IMR-90 (cell line): ENCODE measurements at regions not wholly inside any gene's neighbourhood (a gene's known extent, or its start where the extent isn't known, plus 50 kb on each side); places are given as distances from the start of the nearest gene placed in this dataset.

Experiments
- ATAC-seq: fragments of 200-7000 bp; cut with Tn5 transposase; 2 replicates; pipeline ENCODE4 v1.9.1; 2020; ENCODE audit warnings: low read depth, mild to moderate bottlenecking, moderate library complexity
- BruUV-seq: library from RNA; stranded (reverse); fragments of 400-500 nt; replicated peaks from 2 replicates; lab custom pipeline; 2021; lab: Mats Ljungman, UMichigan
- CTCF ChIA-PET: fragments of 300-600 bp; formaldehyde crosslinking; extraction: SDS; loops from one replicate; lab custom pipeline; 2021; ENCODE audit warnings: antibody characterized with exemption; lab: Yijun Ruan, JAX
- POLR2A ChIA-PET: fragments of 300-600 bp; sonication (Branson Sonifier 250); formaldehyde crosslinking; loops from one replicate; lab custom pipeline; 2022; ENCODE audit warnings: antibody characterized with exemption; ENCODE audit not compliant: unreplicated experiment; lab: Charles Lee
- DNase-seq: peaks from one replicate; pipeline ENCODE4 v3.0.0; 2013
- H2AFZ ChIP-seq: replicated peaks from 2 replicates; pipeline ENCODE3; 2013; ENCODE audit warnings: low read length, mild to moderate bottlenecking; ENCODE audit not compliant: poor library complexity
- H2AK5ac ChIP-seq: 2 replicates; pipeline ENCODE4 v1.6.1; 2013; ENCODE audit warnings: low read depth, low read length, inconsistent platforms
- H2AK9ac ChIP-seq: replicated peaks from 2 replicates; pipeline ENCODE3; 2013; ENCODE audit warnings: mild to moderate bottlenecking, low read depth, low read length, moderate library complexity; ENCODE audit not compliant: poor library complexity
- H2BK120ac ChIP-seq: 2 replicates; pipeline ENCODE4 v1.6.1; 2013; ENCODE audit warnings: low read depth, low read length, inconsistent platforms
- H2BK15ac ChIP-seq: 3 replicates; pipeline ENCODE4 v1.6.1; 2013; ENCODE audit warnings: low read depth, low read length, inconsistent platforms
- H2BK20ac ChIP-seq: 2 replicates; pipeline ENCODE4 v1.6.1; 2013; ENCODE audit warnings: low read depth, mild to moderate bottlenecking, inconsistent platforms, low read length, moderate library complexity
- H2BK5ac ChIP-seq: 2 replicates; pipeline ENCODE4 v1.6.1; 2013; ENCODE audit warnings: mild to moderate bottlenecking, low read depth, low read length, inconsistent platforms; ENCODE audit not compliant: poor library complexity, severe bottlenecking
- H3K14ac ChIP-seq: replicated peaks from 2 replicates; pipeline ENCODE4 v1.6.1; 2013; ENCODE audit warnings: low read depth, low read length, inconsistent platforms
- H3K18ac ChIP-seq: 2 replicates; pipeline ENCODE4 v1.6.1; 2013; ENCODE audit warnings: low read depth, low read length, control low read depth
- H3K23ac ChIP-seq: 2 replicates; pipeline ENCODE4 v1.6.1; 2013; ENCODE audit warnings: low read depth, low read length, inconsistent platforms
- H3K27ac ChIP-seq: 2 replicates; pipeline ENCODE4 v1.5.1; 2013; ENCODE audit warnings: mild to moderate bottlenecking, control low read depth, low read length; ENCODE audit not compliant: insufficient read depth
- H3K27me3 ChIP-seq: 2 replicates; pipeline ENCODE4 v1.6.1; 2013; ENCODE audit warnings: low read length; ENCODE audit not compliant: control insufficient read depth, insufficient read depth
- H3K36me3 ChIP-seq: 2 replicates; pipeline ENCODE4 v1.6.1; 2013; ENCODE audit warnings: low read length, mixed read lengths; ENCODE audit not compliant: control insufficient read depth, insufficient read depth
- H3K4ac ChIP-seq: 2 replicates; pipeline ENCODE4 v1.6.1; 2013; ENCODE audit warnings: low read depth, low read length, inconsistent platforms
- H3K4me1 ChIP-seq: 2 replicates; pipeline ENCODE4 v1.6.1; 2013; ENCODE audit warnings: low read length, mixed read lengths; ENCODE audit not compliant: control insufficient read depth, insufficient read depth
- H3K4me2 ChIP-seq: 2 replicates; pipeline ENCODE4 v1.6.1; 2013; ENCODE audit warnings: low read depth, mild to moderate bottlenecking, control low read depth, low read length, moderate library complexity
- H3K4me3 ChIP-seq: 2 replicates; pipeline ENCODE4 v1.5.1; 2013; ENCODE audit warnings: low read depth, mild to moderate bottlenecking, control low read depth, low read length, moderate library complexity; ENCODE audit not compliant: insufficient read depth
- H3K56ac ChIP-seq: 2 replicates; pipeline ENCODE4 v1.6.1; 2013; ENCODE audit warnings: low read length, inconsistent platforms; ENCODE audit not compliant: insufficient read depth; ENCODE audit errors: extremely low read depth
- H3K79me1 ChIP-seq, 2 experiments: 2 replicates each; pipeline ENCODE4 v1.6.1; 2013; ENCODE audit warnings: low read length in 2 of 2, inconsistent platforms in 1 of 2, low read depth in 1 of 2
- H3K9ac ChIP-seq: 2 replicates; pipeline ENCODE4 v1.6.1; 2013; ENCODE audit warnings: low read depth, low read length, control low read depth
- H3K9me1 ChIP-seq: 2 replicates; pipeline ENCODE4 v1.6.1; 2013; ENCODE audit warnings: low read length, inconsistent platforms; ENCODE audit not compliant: insufficient read depth
- H3K9me3 ChIP-seq: 2 replicates; pipeline ENCODE4 v1.6.1; 2013; ENCODE audit warnings: low read length; ENCODE audit not compliant: control insufficient read depth, insufficient read depth
- H4K20me1 ChIP-seq: 2 replicates; pipeline ENCODE4 v1.6.1; 2013; ENCODE audit warnings: low read length, inconsistent platforms; ENCODE audit not compliant: insufficient read depth
- H4K5ac ChIP-seq: 2 replicates; pipeline ENCODE4 v1.6.1; 2013; ENCODE audit warnings: mild to moderate bottlenecking, low read depth, low read length, control low read depth
- H4K8ac ChIP-seq, 2 experiments: 2 replicates each; pipeline ENCODE4 v1.6.1; 2013; ENCODE audit warnings: low read depth in 2 of 2, low read length in 2 of 2, control low read depth in 1 of 2, inconsistent platforms in 1 of 2
- H4K91ac ChIP-seq: 2 replicates; pipeline ENCODE4 v1.6.1; 2013; ENCODE audit warnings: low read depth, low read length, inconsistent platforms; ENCODE audit not compliant: insufficient read depth
- BHLHE40 ChIP-seq: fragments of 150-350 bp; IDR thresholded peaks from 2 replicates; pipeline ENCODE4 v1.6.1; 2016; ENCODE audit warnings: mild to moderate bottlenecking, low read depth, low read length
- CEBPB ChIP-seq: IDR thresholded peaks from 2 replicates; pipeline ENCODE4 v1.6.1; 2012; ENCODE audit warnings: low read depth, low read length, improper control_type of control experiment
- CHD1 ChIP-seq: IDR thresholded peaks from 2 replicates; pipeline ENCODE4 v1.6.1; 2012; ENCODE audit warnings: low read depth, low read length, improper control_type of control experiment
- CTCF ChIP-seq: conservative IDR thresholded peaks from 2 replicates; pipeline ENCODE4 v1.5.1; 2012; ENCODE audit warnings: mild to moderate bottlenecking, low read depth, low read length, improper control_type of control experiment
- FOS ChIP-seq: fragments of 150-350 bp; IDR thresholded peaks from 2 replicates; pipeline ENCODE4 v1.6.1; 2016; ENCODE audit warnings: low read depth, low read length
- MAFK ChIP-seq: IDR thresholded peaks from 2 replicates; pipeline ENCODE4 v1.6.1; 2012; ENCODE audit warnings: low read depth, low read length, improper control_type of control experiment
- MAZ ChIP-seq: IDR thresholded peaks from 2 replicates; pipeline ENCODE4 v1.6.1; 2012; ENCODE audit warnings: low read depth, mild to moderate bottlenecking, low read length, improper control_type of control experiment, moderate library complexity, borderline replicate concordance
- MXI1 ChIP-seq: IDR thresholded peaks from 2 replicates; pipeline ENCODE4 v1.6.1; 2012; ENCODE audit warnings: low read depth, mild to moderate bottlenecking, low read length, moderate library complexity, borderline replicate concordance
- NFE2L2 ChIP-seq: fragments of 150-350 bp; IDR thresholded peaks from 2 replicates; pipeline ENCODE4 v1.6.1; 2016; ENCODE audit warnings: low read depth, mild to moderate bottlenecking, low read length
- POLR2A ChIP-seq: IDR thresholded peaks from 2 replicates; pipeline ENCODE4 v1.6.1; 2012; ENCODE audit warnings: mild to moderate bottlenecking, low read depth, low read length
- RAD21 ChIP-seq: IDR thresholded peaks from 2 replicates; pipeline ENCODE4 v1.6.1; 2012; ENCODE audit warnings: low read length, improper control_type of control experiment
- RCOR1 ChIP-seq: IDR thresholded peaks from 2 replicates; pipeline ENCODE4 v1.6.1; 2012; ENCODE audit warnings: mild to moderate bottlenecking, low read length, improper control_type of control experiment; ENCODE audit not compliant: insufficient replicate concordance
- RFX5 ChIP-seq: IDR thresholded peaks from 2 replicates; pipeline ENCODE4 v1.8.0; 2012; ENCODE audit warnings: low read depth, mild to moderate bottlenecking, low read length, moderate library complexity
- SMC3 ChIP-seq: fragments of 150-350 bp; IDR thresholded peaks from 2 replicates; pipeline ENCODE4 v1.6.1; 2016; ENCODE audit warnings: low read depth, mild to moderate bottlenecking, antibody characterized with exemption, low read length, moderate library complexity
- USF2 ChIP-seq: fragments of 150-350 bp; IDR thresholded peaks from 2 replicates; pipeline ENCODE4 v1.6.1; 2017; ENCODE audit warnings: mild to moderate bottlenecking, antibody characterized with exemption, low read length, low read depth
- WGBS, 2 experiments: methylation state at CpG; one replicate each; pipeline versions ENCODE4 v1.1.5 to v1.1.7; 2013; ENCODE audit warnings: missing lambda C conversion rate in 2 of 2; ENCODE audit not compliant: insufficient read length in 1 of 2; ENCODE audit errors: extremely low coverage in 2 of 2; 5-methylcytosine and 5-hydroxymethylcytosine counted together
- dilution Hi-C: fragments of 300-500 bp; cut with HindIII; formaldehyde crosslinking; loops from one replicate; pipeline ENCODE4 v1.14.3; 2018; ENCODE audit warnings: low sequenced_read_pairs; ENCODE audit not compliant: unreplicated experiment
- in situ Hi-C: fragments of 300-500 bp; cut with MboI; formaldehyde crosslinking; loops from 3 replicates; pipeline ENCODE4 v1.14.3; 2019; ENCODE audit warnings: low sequenced_read_pairs, inconsistent platforms, mixed read lengths
- intact Hi-C: fragments of 100-400 bp; cut with micrococcal nuclease; formaldehyde crosslinking; loops from 2 replicates; pipeline ENCODE4 v1.10.0; 2022
- TF ChIP-seq, protein P1 (sequence below): fragments of 150-350 bp; IDR thresholded peaks from 2 replicates; pipeline ENCODE4 v1.6.1; 2016; ENCODE audit warnings: low read depth, mild to moderate bottlenecking, low read length, moderate library complexity, borderline replicate concordance

GRCh38 chr11:45058647-45058950 lies 87.8 kb upstream of the PRDM11 start:
- Histone ChIP-seq H3K27ac (no peak overlapping the region), H4K91ac (no peak overlapping the region), H2BK20ac (no peak overlapping the region), H3K9me3 (no peaks in the 10 kb centered on the region), H4K20me1 (no peaks in the 10 kb centered on the region), H4K8ac (no peak overlapping the region), H3K56ac (no peak overlapping the region), H3K14ac (no peak overlapping the region), H2AK5ac (no peak overlapping the region), H3K9me1 (no peaks in the 10 kb centered on the region), H3K27me3 (peaks cover 11% of the 10 kb centered on the region; the same call in 1 of the 2 replicates), H2BK15ac (no peak overlapping the region), H3K4me1 (peaks cover 3% of the 10 kb centered on the region; the same call in 1 of the 2 replicates), H2BK5ac (no peak overlapping the region), H3K4ac (no peak overlapping the region), H3K4me2 (no peak overlapping the region), H2AFZ (no peak overlapping the region), H3K23ac (no peak overlapping the region), H2BK120ac (no peak overlapping the region), H3K18ac (no peak overlapping the region), H2AK9ac (no peak overlapping the region), H3K36me3 (no peaks in the 10 kb centered on the region), H3K4me3 (no peak overlapping the region), H3K9ac (no peak overlapping the region), H4K5ac (no peak overlapping the region), H3K79me1 (no peaks in the 10 kb centered on the region)
- TF ChIP-seq, protein P1, sequence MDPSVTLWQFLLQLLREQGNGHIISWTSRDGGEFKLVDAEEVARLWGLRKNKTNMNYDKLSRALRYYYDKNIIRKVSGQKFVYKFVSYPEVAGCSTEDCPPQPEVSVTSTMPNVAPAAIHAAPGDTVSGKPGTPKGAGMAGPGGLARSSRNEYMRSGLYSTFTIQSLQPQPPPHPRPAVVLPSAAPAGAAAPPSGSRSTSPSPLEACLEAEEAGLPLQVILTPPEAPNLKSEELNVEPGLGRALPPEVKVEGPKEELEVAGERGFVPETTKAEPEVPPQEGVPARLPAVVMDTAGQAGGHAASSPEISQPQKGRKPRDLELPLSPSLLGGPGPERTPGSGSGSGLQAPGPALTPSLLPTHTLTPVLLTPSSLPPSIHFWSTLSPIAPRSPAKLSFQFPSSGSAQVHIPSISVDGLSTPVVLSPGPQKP = no peak
- TF ChIP-seq CHD1 (no peak), FOS (no peak), RCOR1 (no peak), BHLHE40 (no peak), NFE2L2 (no peak), SMC3 (no peak), POLR2A (no peak), CEBPB (no peak), MXI1 (no peak), RFX5 (no peak), MAZ (no peak), CTCF (no peak), MAFK (no peak), USF2 (no peak), RAD21 (no peak)
- ChIA-PET CTCF (no interaction called here), POLR2A (no interaction called here)
- no peak for DNase-seq
- intact Hi-C loops = no loop called here
- no CpG with 5 or more reads among the region's 3 CpGs for WGBS, 2 experiments
- no TSS peak for BruUV-seq
- dilution Hi-C loops = no loop called here
- no peak for ATAC-seq
- in situ Hi-C loops = no loop called here
